ENCODE measurements at regions not wholly inside any gene's neighbourhood (a gene's known extent, or its start where the extent isn't known, plus 50 kb on each side); places are given as distances from the start of the nearest gene placed in this dataset.
"Not testable (repeated sequence)": the region's sequence is repeated elsewhere in the genome, so short reads cannot be mapped to it uniquely, and the experiment has no call there.

GRCh38 chr14:46568161-46568560 is 83.4 kb downstream of the RPL10L start:
- not testable (repeated sequence) for TF ChIP-seq EZH2phosphoT487 (IDR thresholded peaks at IDR 0.05; ENCODE audit: borderline replicate concordance, low read depth, low read length); CTCF (conservative IDR thresholded peaks at IDR 0.05; ENCODE audit: low read length)
